Kidney (tissue), 13 donors: ENCODE measurements at regions not wholly inside any gene's neighbourhood (a gene's known extent, or its start where the extent isn't known, plus 50 kb on each side); places are given as distances from the start of the nearest gene placed in this dataset.

Source experiments
- DNase-seq, 5 donors: peaks; one replicate each; pipeline ENCODE4 v3.0.0-alpha.2; 2013 to 2020
- FAIRE-seq: peaks from 2 replicates; lab custom pipeline; 2012; peaks lifted over from hg19 to GRCh38; lab: Jason Lieb, UNC
- H3K27ac ChIP-seq, 2 donors: one replicate each; pipeline ENCODE4 v1.7.0; 2013; ENCODE audit warnings: low read depth in 2 of 2, low read length in 2 of 2, inconsistent platforms in 1 of 2
- H3K27me3 ChIP-seq: one replicate; pipeline ENCODE4 v1.7.1; 2013; ENCODE audit warnings: low read length, inconsistent platforms; ENCODE audit not compliant: control insufficient read depth, insufficient read depth
- H3K36me3 ChIP-seq, 3 donors: one replicate each; pipeline versions ENCODE4 v1.7.0 to v1.7.1; 2013; ENCODE audit warnings: low read length in 3 of 3, control low read depth in 1 of 3, inconsistent platforms in 1 of 3; ENCODE audit not compliant: insufficient read depth in 3 of 3, control insufficient read depth in 2 of 3
- H3K4me1 ChIP-seq, 3 donors: one replicate each; pipeline versions ENCODE4 v1.7.0 to v1.7.1; 2013; ENCODE audit warnings: low read length in 3 of 3, inconsistent platforms in 1 of 3, low read depth in 1 of 3; ENCODE audit not compliant: control insufficient read depth in 2 of 3, insufficient read depth in 2 of 3
- H3K4me3 ChIP-seq, 3 donors: one replicate each; pipeline versions ENCODE4 v1.7.0 to v1.8.1; 2013; ENCODE audit warnings: low read length in 3 of 3, control low read depth in 1 of 3, inconsistent platforms in 1 of 3
- H3K9ac ChIP-seq, 3 donors: one replicate each; pipeline versions ENCODE4 v1.7.0 to v1.7.1; 2013; ENCODE audit warnings: low read length in 3 of 3, control low read depth in 1 of 3, inconsistent platforms in 1 of 3
- H3K9me3 ChIP-seq, 3 donors: one replicate each; pipeline versions ENCODE4 v1.7.0 to v1.7.1; 2013; ENCODE audit warnings: low read length in 3 of 3, control low read depth in 1 of 3, inconsistent platforms in 1 of 3; ENCODE audit not compliant: control insufficient read depth in 2 of 3, insufficient read depth in 1 of 3
- CTCF ChIP-seq: IDR thresholded peaks from 3 replicates; pipeline ENCODE4 v1.5.1; 2012; ENCODE audit warnings: mild to moderate bottlenecking, moderate library complexity, borderline replicate concordance; ENCODE audit not compliant: insufficient read depth; ENCODE audit errors: extremely low read depth
- intact Hi-C: fragments of 100-400 bp; cut with DNase I; formaldehyde crosslinking; loops from one replicate; pipeline ENCODE4 v1.11.1; 2022
- donor health status: control.
- donor health status: control.
- donor health status: control.
- donor health status: control.
- donor health status: control.
- donor health status: DM: yes; HTN: yes; CAD: no.
- donor health status: Normal renal cell carcinoma (clear cell type).

GRCh38 chr2:6181525-6181924 lies 489.3 kb downstream of the SOX11 start:
- no peak for FAIRE-seq
- intact Hi-C loops, result no loop called here

GRCh38 chr2:6181926-6182325 lies 489.7 kb downstream of the SOX11 start:
- Histone ChIP-seq H3K9ac (no peak overlapping the region), H3K4me3 (no peak overlapping the region), H3K9me3 (no peaks in the 10 kb centered on the region), H3K27ac (peak overlapping the region in 1 of 2 donors; percentile 8), H3K4me1 (no peaks in the 10 kb centered on the region), H3K36me3 (no peaks in the 10 kb centered on the region), H3K27me3 (no peaks in the 10 kb centered on the region)
- no peak for FAIRE-seq
- intact Hi-C loops, result no loop called here
- TF ChIP-seq CTCF, result no peak
- DNase-seq, result no peak

More at GRCh38 chr2:6181525-6181924, 489.3 kb downstream of the SOX11 start:
- H3K36me3 ChIP-seq, result no peaks in the 10 kb centered on the region
- no peak overlapping the region for H3K4me3 ChIP-seq
- no peak overlapping the region for H3K9ac ChIP-seq
- no peak for TF ChIP-seq CTCF
- H3K27me3 ChIP-seq, result no peaks in the 10 kb centered on the region
- DNase-seq, result peak in 1 of 5 donors; percentile 73
- H3K9me3 ChIP-seq, result no peaks in the 10 kb centered on the region
- H3K4me1 ChIP-seq, result no peaks in the 10 kb centered on the region
- H3K27ac ChIP-seq, result peak overlapping the region in 1 of 2 donors; percentile 8

GRCh38 chr2:6183226-6183625 lies 491.0 kb downstream of the SOX11 start:
- Histone ChIP-seq H3K4me3 (no peak overlapping the region), H3K9me3 (no peaks in the 10 kb centered on the region), H3K27ac (no peak overlapping the region), H3K27me3 (no peaks in the 10 kb centered on the region), H3K4me1 (no peaks in the 10 kb centered on the region), H3K36me3 (no peaks in the 10 kb centered on the region), H3K9ac (no peak overlapping the region)
- DNase-seq (no peak), FAIRE-seq (no peak)
- no peak for TF ChIP-seq CTCF
- intact Hi-C loops, result no loop called here
